GM21528 (cell line): ENCODE measurements at regions not wholly inside any gene's neighbourhood (a gene's known extent, or its start where the extent isn't known, plus 50 kb on each side); places are given as distances from the start of the nearest gene placed in this dataset.

Source experiments
- ATAC-seq: cut with Tn5 transposase; IDR thresholded peaks from one replicate; pipeline ENCODE4 v1.9.1; 2021; ENCODE audit warnings: mild to moderate bottlenecking, moderate library complexity; ENCODE audit not compliant: unreplicated experiment, low FRiP score

- ATAC-seq, result no peak
Measured at GRCh38 chr4:186016796-186017195, 52.2 kb upstream of the TLR3 start.

- ATAC-seq, result no peak
Measured at GRCh38 chr4:186017801-186018200, 51.2 kb upstream of the TLR3 start.

- no peak for ATAC-seq
Measured at GRCh38 chr4:186018261-186018660, 50.7 kb upstream of the TLR3 start.

GRCh38 chr4:186018784-186019183 lies 50.2 kb upstream of the TLR3 start:
- no peak for ATAC-seq
